GM23248 (cell line): ENCODE measurements at regions not wholly inside any gene's neighbourhood (a gene's known extent, or its start where the extent isn't known, plus 50 kb on each side); places are given as distances from the start of the nearest gene placed in this dataset.
A peak's percentile ranks its signal among the peaks of the same experiment; 100 is the strongest.

Experiments
- DNase-seq: peaks from one replicate; pipeline ENCODE4 v3.0.0-alpha.2; 2015
- H2AFZ ChIP-seq: fragments of 200-600 bp; sonication (generic); 2 replicates; pipeline ENCODE4 v1.6.1; 2016; ENCODE audit warnings: antibody characterized with exemption
- H3F3A ChIP-seq: fragments of 200-600 bp; sonication (generic); 2 replicates; pipeline ENCODE4 v1.6.1; 2016; ENCODE audit warnings: mild to moderate bottlenecking, antibody characterized with exemption, mixed run types; ENCODE audit not compliant: insufficient read depth
- H3K27ac ChIP-seq: fragments of 200-600 bp; sonication (generic); 2 replicates; pipeline ENCODE4 v1.5.1; 2016; ENCODE audit warnings: mild to moderate bottlenecking
- H3K27me3 ChIP-seq: fragments of 200-600 bp; sonication (generic); replicated peaks from 2 replicates; pipeline ENCODE4 v1.6.1; 2016; ENCODE audit warnings: mild to moderate bottlenecking; ENCODE audit not compliant: insufficient read depth
- H3K36me3 ChIP-seq: fragments of 200-600 bp; sonication (generic); 2 replicates; pipeline ENCODE4 v1.6.1; 2016; ENCODE audit warnings: low read depth, mild to moderate bottlenecking
- H3K4me1 ChIP-seq: fragments of 200-600 bp; sonication (generic); 2 replicates; pipeline ENCODE4 v1.6.1; 2016; ENCODE audit warnings: mild to moderate bottlenecking; ENCODE audit not compliant: insufficient read depth
- H3K4me2 ChIP-seq: fragments of 200-600 bp; sonication (generic); one replicate; pipeline ENCODE4 v1.6.1; 2016; ENCODE audit warnings: mild to moderate bottlenecking; ENCODE audit not compliant: unreplicated experiment
- H3K4me3 ChIP-seq: fragments of 200-600 bp; sonication (generic); 2 replicates; pipeline ENCODE4 v1.5.1; 2016; ENCODE audit warnings: mild to moderate bottlenecking
- H3K79me2 ChIP-seq: fragments of 200-600 bp; sonication (generic); 2 replicates; pipeline ENCODE4 v1.6.1; 2016; ENCODE audit warnings: mild to moderate bottlenecking; ENCODE audit not compliant: insufficient read depth
- H3K9ac ChIP-seq: fragments of 200-600 bp; sonication (generic); 2 replicates; pipeline ENCODE4 v1.6.1; 2016; ENCODE audit warnings: mild to moderate bottlenecking
- H3K9me2 ChIP-seq: fragments of 200-600 bp; sonication (generic); 2 replicates; pipeline ENCODE4 v1.6.1; 2016; ENCODE audit warnings: mixed run types, mild to moderate bottlenecking, moderate library complexity; ENCODE audit not compliant: insufficient read depth
- H3K9me3 ChIP-seq: fragments of 200-600 bp; sonication (generic); one replicate; pipeline ENCODE4 v1.6.1; 2017; ENCODE audit warnings: low read depth
- H4K20me1 ChIP-seq: fragments of 200-600 bp; sonication (generic); 2 replicates; pipeline ENCODE4 v1.6.0; 2016; ENCODE audit not compliant: insufficient read depth
- EZH2 ChIP-seq: fragments of 200-600 bp; sonication (generic); IDR thresholded peaks from 2 replicates; pipeline ENCODE4 v1.6.1; 2018; ENCODE audit warnings: antibody characterized with exemption, mild to moderate bottlenecking; ENCODE audit not compliant: insufficient read depth, poor library complexity, severe bottlenecking
- EZH2phosphoT487 ChIP-seq: fragments of 200-600 bp; sonication (generic); IDR thresholded peaks from 2 replicates; pipeline ENCODE4 v1.6.1; 2018; ENCODE audit warnings: antibody characterized with exemption, moderate library complexity, mild to moderate bottlenecking, low read depth; ENCODE audit not compliant: insufficient read depth
- WGBS, 2 experiments: methylation state at CpG; one replicate each; pipeline ENCODE4 v1.1.6; 2015 to 2017; ENCODE audit warnings: low lambda C conversion rate in 2 of 2, low coverage in 1 of 2; ENCODE audit errors: missing lambda C conversion rate in 2 of 2; 5-methylcytosine and 5-hydroxymethylcytosine counted together
- in situ Hi-C: fragments of 300-500 bp; cut with MboI; formaldehyde crosslinking; loops from 2 replicates; pipeline ENCODE4 v1.15.0; 2020

DNA sequence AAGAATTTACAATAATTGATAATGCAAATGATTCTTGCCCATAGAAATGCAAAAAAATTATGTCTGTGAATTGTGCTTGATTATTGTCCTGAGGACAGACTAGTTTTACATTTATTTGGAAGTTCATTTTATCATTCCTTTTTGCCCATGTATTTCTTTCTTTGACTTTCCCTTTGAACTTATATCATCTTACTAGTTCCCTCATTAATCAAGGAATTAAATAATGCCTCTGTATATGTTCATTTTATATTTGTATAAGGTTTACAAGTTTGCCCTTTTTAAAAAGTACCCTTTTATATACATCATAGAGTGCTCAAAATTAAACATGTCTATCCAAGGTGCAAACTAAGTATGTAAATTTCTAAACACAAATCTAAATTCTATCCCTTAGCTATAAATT lies 501.6 kb downstream of the NTRK2 start:
- Histone ChIP-seq H3K27ac (no peak overlapping the region), H3K9me3 (no peaks in the 10 kb centered on the region), H3K4me2 (no peak overlapping the region), H3K9me2 (no peaks in the 10 kb centered on the region), H4K20me1 (no peaks in the 10 kb centered on the region), H3F3A (no peaks in the 10 kb centered on the region), H3K36me3 (no peaks in the 10 kb centered on the region), H3K4me1 (no peaks in the 10 kb centered on the region), H3K79me2 (no peaks in the 10 kb centered on the region), H3K4me3 (no peak overlapping the region), H3K27me3 (no peaks in the 10 kb centered on the region), H3K9ac (no peak overlapping the region), H2AFZ (no peak overlapping the region)
- no peak for DNase-seq
- TF ChIP-seq EZH2phosphoT487 (no peak), EZH2 (no peak)
- in situ Hi-C loops = no loop called here

DNA sequence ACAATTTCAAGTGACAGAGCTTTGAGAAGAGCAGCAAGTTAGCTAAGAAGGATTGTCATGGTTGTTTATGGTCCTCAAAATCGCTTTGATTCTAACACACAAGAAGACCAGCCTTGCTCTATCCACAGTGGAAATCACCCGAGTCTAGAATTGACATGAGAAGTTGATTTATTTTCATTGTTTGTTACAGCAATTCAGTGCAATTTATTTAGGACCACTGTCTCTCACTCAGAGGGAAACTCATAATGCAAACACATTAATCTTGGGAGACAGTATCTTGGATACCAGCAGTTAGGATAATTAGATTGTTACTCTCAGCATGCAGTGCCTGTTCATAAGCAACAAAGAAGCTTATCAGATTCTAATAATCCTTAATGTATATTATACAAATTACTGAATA lies 498.9 kb downstream of the NTRK2 start:
- Histone ChIP-seq H3K79me2 (no peaks in the 10 kb centered on the region), H4K20me1 (no peaks in the 10 kb centered on the region), H3K4me3 (no peak overlapping the region), H3K9ac (no peak overlapping the region), H3K4me1 (no peaks in the 10 kb centered on the region), H2AFZ (no peak overlapping the region), H3K9me3 (no peaks in the 10 kb centered on the region), H3K36me3 (no peaks in the 10 kb centered on the region), H3K27me3 (no peaks in the 10 kb centered on the region), H3K27ac (no peak overlapping the region), H3K9me2 (no peaks in the 10 kb centered on the region), H3K4me2 (no peak overlapping the region), H3F3A (no peaks in the 10 kb centered on the region)
- 47 to 54% methylated on average over 2 of the region's 2 CpGs for WGBS, 2 experiments
- no peak for TF ChIP-seq EZH2
- TF ChIP-seq EZH2phosphoT487 = no peak
- no peak for DNase-seq
- in situ Hi-C loops = no loop called here

GRCh38 chr9:85167146-85167545 lies 497.6 kb downstream of the NTRK2 start:
- H3F3A ChIP-seq = no peaks in the 10 kb centered on the region
- 53 to 56% methylated on average over 1 of the region's 1 CpG for WGBS, 2 experiments
- no peaks in the 10 kb centered on the region for H4K20me1 ChIP-seq
- H3K9me3 ChIP-seq = no peaks in the 10 kb centered on the region
- TF ChIP-seq EZH2phosphoT487 = no peak
- no peak for TF ChIP-seq EZH2
- no peaks in the 10 kb centered on the region for H3K27me3 ChIP-seq
- no peaks in the 10 kb centered on the region for H3K9me2 ChIP-seq
- no peak overlapping the region for H3K4me3 ChIP-seq
- no peak overlapping the region for H2AFZ ChIP-seq
- H3K9ac ChIP-seq = no peak overlapping the region
- no peaks in the 10 kb centered on the region for H3K36me3 ChIP-seq
- H3K79me2 ChIP-seq = no peaks in the 10 kb centered on the region
- in situ Hi-C loops = no loop called here
- H3K27ac ChIP-seq = no peak overlapping the region
- no peak overlapping the region for H3K4me2 ChIP-seq
- no peaks in the 10 kb centered on the region for H3K4me1 ChIP-seq
- DNase-seq = no peak

DNA sequence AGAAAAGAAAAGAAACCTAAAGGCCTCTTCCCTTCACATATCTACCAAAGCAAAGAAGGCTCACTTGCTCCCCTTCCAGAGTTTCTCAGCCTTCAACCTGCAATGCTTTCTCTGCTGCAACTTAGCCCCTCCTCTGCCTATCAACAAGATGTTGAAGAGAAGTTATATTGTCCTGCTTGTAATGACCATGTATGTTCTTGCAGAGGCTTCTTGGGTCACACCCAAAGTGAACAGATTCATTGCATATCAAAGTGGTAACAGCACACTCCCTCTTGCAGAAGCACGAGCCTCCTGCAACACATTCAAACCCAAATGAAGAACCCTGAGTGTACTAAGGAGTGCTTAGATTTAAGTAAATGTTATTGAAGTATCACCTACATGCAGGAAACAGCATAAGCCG lies 494.3 kb downstream of the NTRK2 start:
- Histone ChIP-seq H3K27ac (no peak overlapping the region), H3K9me3 (no peaks in the 10 kb centered on the region), H3K9ac (no peak overlapping the region), H2AFZ (no peak overlapping the region), H3K4me1 (no peaks in the 10 kb centered on the region), H3K4me2 (no peak overlapping the region), H3K9me2 (no peaks in the 10 kb centered on the region), H3K36me3 (no peaks in the 10 kb centered on the region), H3K4me3 (no peak overlapping the region), H3K27me3 (no peaks in the 10 kb centered on the region), H3K79me2 (no peaks in the 10 kb centered on the region), H4K20me1 (no peaks in the 10 kb centered on the region), H3F3A (no peaks in the 10 kb centered on the region)
- 38 to 46% methylated on average over 2 of the region's 2 CpGs for WGBS, 2 experiments
- in situ Hi-C loops = no loop called here
- TF ChIP-seq EZH2phosphoT487 (no peak), EZH2 (no peak)
- DNase-seq = no peak

DNA sequence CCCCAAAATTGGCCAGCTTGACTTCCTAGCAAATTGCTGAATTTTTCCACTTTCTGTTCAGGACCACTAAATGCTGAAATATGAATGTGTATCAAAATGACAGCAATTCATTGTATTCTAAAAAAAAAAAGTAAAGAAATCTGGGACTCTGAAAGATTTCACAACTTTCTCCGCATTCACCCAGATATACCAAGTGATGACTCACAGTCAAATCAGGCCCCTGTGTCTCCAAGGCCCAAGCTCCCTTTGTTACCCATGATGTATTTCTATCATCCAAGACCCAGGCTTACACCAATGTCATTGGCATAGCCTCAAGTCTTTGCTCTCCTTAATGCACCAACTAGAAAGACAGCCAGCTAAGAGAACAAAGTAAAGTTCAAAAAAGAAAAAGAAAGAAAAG lies 493.9 kb downstream of the NTRK2 start:
- DNase-seq = peak; percentile 29
- Histone ChIP-seq H2AFZ (no peak overlapping the region), H3K36me3 (no peaks in the 10 kb centered on the region), H3K27me3 (no peaks in the 10 kb centered on the region; the same call in 1 of the 2 replicates), H3K9me3 (no peaks in the 10 kb centered on the region), H3K4me2 (no peak overlapping the region), H3K4me3 (no peak overlapping the region), H3F3A (no peaks in the 10 kb centered on the region), H4K20me1 (no peaks in the 10 kb centered on the region), H3K27ac (no peak overlapping the region), H3K9me2 (no peaks in the 10 kb centered on the region), H3K9ac (no peak overlapping the region), H3K79me2 (no peaks in the 10 kb centered on the region), H3K4me1 (no peaks in the 10 kb centered on the region)
- in situ Hi-C loops = no loop called here
- TF ChIP-seq EZH2phosphoT487 (no peak), EZH2 (no peak)
- 0 to 13% methylated on average over 1 of the region's 1 CpG for WGBS, 2 experiments
